Limb (tissue), 2 donors: ENCODE measurements at regions not wholly inside any gene's neighbourhood (a gene's known extent, or its start where the extent isn't known, plus 50 kb on each side); places are given as distances from the start of the nearest gene placed in this dataset.
"Not testable (repeated sequence)": the region's sequence is repeated elsewhere in the genome, so short reads cannot be mapped to it uniquely, and the experiment has no call there.

Source experiments
- DNase-seq, 2 donors: peaks; one replicate each; pipeline ENCODE4 v3.0.0-alpha.2; 2016; ENCODE audit errors: extremely low spot score in 2 of 2

DNA sequence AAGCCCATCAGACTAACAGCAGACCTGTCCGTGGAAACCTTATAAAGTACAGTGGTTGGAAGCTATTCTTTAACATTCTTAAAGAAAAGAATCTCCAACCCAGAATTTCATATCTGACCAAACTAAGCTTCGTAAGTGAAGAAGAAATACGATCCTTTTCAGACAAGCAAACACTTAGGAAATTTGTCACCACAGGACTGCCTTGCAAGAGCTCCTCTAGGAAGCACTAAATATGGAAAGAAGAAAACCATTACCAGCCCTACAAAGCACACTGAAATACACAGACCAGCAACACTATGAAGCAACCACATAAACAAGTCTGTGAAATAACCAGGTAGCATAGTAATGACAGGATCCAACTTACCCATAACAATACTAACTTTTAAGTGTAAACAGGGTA lies 177.7 kb upstream of the PRSS1 start:
- DNase-seq = no peak

DNA sequence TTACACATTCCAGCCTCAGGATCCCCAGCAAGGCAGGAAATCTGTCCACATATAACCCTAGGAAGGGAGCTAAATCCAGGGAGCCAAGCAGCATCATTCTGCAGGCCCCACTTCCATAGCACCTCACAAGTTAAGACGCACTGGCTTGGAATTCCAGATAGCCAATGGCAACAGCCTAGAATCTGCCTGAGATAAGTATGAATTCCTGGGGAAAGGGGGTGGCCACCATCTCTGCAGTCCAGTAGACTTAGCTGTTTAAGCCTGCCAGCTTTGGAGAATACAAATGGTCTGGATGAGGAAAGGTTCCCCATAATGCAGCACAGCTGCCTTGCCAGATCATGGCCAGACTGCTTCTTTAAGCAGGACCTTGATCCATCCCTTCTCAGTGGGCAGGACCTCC lies 179.4 kb upstream of the PRSS1 start:
- no peak for DNase-seq

DNA sequence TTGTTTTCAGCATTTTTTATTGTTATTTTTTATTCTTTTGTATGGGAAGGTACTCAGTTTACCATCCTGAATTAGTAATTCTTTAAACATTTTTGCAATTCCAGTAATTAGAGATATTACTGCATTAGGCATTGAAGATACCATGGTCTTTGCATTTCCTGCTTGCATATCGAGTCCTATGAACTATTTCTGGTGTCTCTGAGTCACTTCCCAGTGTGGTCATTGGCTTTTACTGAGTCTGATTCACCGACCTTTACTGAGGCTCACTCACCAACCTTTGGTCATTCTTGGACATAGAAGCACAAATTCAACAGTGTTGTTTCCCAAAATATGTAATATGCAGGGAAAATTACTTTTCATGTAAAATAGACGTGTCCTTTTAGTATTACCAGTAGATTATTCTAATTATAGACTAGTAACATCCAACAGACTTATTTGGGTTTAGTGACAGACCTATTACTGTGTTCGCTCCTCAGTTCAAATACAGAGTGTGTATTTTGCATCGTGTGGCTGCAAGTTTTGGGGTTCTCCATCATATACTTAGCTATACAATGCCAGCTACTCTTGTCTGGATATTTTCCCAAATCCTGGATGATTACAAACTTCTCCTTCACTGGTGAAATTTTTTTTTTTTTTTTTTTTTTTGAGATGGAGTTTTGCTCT lies 180.7 kb upstream of the PRSS1 start:
- no peak for DNase-seq

DNA sequence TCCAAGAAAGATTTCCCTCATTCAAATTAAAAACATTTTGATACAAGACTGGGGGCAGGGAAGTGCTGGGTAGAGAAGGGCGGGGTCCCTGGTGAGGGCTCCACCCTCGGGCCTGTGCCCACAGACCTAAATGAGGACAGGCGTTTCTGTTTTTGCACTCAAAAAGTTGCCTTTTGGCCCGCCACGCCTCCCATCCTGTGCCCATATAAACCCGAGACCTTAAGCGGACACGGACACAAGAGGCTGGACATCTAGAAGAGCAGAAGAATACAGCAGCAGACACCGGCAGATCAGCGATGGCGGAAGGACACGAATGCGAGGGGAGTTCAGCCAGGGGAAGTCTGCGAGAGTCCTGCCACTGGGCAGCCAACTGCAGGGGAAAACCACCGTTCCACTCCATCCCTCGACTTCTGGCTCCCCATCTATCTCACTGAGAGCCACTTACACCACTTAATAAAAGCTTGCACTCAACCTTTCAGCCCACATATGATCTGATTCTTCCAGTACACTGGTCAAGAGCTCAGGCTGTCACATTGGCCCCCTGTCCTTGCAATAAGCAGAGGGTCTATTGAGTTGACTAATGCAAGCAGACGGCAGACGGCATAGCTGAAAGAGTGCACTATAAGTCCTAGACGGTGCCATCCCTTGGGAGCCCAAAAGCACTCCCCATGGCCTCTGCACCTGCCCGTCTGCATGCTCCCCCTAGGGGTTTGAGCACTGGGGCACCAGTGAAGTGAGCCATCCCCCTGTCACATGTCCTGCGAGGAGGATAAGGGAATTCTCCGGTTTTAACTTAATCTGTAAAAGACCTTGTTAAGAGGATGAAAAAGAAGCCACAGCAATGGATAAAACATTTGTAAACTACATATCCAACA lies 181.8 kb upstream of the PRSS1 start:
- no peak for DNase-seq

DNA sequence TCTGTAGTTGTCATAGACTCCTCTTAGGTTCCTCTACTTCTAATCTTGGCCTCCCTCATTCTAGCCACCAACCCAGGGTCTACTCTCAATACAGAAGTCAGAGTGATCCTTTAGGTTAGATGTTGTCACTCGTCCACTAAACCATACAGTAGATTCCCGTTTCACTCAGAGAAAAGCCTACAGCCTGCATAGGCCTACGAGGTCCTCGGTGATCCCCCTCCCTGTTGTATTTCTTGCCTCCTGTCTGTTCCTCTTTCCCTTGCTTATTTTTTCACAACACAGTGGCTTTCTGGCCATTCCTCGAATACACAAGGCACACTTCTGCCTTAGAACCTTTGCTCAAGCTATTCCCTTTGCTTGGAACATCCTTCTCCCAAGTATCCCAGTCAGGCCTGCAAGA lies 183.0 kb upstream of the PRSS1 start:
- DNase-seq = no peak

DNA sequence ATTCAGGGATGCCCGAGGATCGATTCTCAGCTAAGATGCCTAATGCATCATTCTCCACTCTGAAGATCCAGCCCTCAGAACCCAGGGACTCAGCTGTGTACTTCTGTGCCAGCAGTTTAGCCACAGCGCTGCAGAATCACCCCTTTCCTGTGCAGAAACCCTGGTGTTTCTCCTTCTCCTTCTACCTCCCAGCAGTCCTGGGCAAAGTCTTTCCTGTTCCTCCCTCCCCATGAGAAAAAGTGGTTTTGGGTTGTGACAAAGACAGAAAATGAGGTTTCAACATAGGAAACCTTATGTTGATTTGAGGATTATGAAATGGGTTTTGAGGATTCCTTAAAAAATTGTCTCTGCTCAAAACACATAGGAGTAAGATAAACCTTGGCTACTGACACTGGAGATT lies 185.1 kb upstream of the PRSS1 start:
- DNase-seq = not testable (repeated sequence)

DNA sequence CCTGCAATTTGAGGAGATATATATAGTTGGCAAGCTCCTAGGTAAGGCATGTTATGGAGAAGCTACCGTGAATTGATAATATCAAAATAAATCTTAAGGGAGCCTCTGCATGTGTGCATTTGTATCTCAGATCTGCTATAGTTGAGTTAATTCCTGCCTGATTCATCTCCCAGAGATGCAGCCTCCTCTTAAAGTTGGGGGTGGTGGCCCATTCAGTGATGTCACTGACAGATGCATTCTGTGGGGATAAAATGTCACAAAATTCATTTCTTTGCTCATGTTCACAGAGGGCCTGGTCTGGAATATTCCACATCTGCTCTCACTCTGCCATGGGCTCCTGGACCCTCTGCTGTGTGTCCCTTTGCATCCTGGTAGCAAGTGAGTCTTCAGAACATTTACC lies 185.8 kb upstream of the PRSS1 start:
- DNase-seq = no peak

DNA sequence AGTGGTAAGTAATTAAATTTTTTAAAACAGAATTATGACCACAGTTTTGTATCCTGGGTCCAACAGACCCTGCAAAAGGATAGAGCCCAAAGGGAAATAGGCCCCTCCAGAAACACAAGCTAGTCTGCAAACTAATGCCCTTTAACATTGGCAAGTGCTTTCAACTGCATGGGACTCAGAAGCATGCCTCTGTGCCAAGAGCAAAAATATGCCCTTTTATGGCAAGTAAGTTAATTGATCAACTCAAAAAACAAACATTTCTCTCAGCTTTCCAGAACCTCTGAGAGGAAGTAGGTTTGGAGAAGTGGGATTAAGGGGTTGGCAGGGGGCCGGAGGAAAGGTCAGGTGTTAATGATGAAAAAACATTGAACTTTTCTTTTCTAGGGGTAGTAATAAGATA lies 186.6 kb upstream of the PRSS1 start:
- DNase-seq = no peak

DNA sequence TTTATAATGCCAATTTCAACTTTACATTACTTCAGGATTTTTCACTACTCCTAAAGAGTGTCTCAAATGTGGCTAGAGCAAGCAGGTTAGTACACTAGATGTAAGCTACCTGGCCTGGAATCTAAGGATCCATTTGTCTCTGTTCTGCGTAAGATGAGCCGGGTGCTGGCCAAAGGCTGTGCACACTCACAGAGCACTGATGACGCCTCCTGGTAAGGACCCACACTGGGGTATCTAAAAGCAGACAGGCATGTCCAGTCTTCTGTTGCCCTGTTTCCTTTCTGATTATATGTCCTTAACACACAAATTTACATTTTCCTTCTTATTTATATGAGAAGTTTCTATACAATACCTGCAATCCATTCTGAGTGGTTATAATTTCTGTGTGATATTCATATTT lies 187.9 kb upstream of the PRSS1 start:
- DNase-seq = not testable (repeated sequence)

DNA sequence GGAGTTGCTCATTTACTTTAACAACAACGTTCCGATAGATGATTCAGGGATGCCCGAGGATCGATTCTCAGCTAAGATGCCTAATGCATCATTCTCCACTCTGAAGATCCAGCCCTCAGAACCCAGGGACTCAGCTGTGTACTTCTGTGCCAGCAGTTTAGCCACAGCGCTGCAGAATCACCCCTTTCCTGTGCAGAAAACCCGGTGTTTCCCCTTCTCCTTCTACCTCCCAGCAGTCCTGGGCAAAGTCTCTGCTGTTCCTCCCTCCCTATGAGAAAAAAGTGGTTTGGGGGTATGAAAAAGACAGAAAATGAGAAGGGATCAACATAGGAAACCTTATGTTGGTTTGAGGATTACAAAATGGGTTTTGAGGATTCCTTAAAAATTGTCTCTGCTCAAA lies 188.5 kb upstream of the PRSS1 start:
- not testable (repeated sequence) for DNase-seq

DNA sequence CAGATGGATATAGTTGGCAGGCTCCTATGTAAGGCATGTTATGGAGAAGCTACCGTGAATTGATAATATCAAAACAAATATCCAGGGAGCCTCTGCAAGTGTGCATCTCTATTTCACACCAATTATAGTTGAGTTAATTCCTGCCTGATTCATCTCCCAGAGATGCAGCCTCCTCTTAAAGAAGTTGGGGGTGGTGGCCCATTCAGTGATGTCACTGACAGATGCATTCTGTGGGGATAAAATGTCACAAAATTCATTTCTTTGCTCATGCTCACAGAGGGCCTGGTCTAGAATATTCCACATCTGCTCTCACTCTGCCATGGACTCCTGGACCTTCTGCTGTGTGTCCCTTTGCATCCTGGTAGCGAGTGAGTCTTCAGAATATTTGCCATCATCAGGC lies 189.1 kb upstream of the PRSS1 start:
- DNase-seq = no peak

DNA sequence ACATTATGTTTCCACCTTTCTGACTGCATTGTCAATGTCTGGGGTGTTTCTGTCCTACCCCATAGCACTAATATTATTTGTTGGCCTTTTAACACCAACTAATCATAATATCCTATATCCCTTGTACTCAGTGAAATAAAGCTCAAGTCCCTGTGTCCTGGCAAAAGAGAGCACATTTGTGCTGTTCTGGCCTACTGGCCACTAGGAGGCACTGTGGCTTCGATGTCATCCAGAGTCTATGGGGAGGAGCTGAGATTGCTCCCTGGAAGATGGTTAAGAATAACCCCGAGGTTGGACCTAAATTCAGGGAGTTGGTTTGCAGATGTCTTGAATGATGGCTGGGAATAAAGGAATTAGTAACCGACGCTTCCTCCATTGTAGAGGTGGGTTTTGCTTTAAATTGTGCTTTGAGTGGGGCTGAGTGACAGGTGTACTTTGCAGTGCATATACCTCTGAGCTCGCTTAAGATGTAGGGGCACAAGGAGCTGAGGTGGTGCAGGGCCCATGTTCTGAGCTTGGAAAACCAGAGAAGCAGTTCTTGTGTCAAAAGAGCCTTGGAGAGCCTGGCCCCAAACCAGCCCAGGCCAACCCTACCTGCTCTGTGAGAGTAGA lies 191.2 kb upstream of the PRSS1 start:
- no peak for DNase-seq

DNA sequence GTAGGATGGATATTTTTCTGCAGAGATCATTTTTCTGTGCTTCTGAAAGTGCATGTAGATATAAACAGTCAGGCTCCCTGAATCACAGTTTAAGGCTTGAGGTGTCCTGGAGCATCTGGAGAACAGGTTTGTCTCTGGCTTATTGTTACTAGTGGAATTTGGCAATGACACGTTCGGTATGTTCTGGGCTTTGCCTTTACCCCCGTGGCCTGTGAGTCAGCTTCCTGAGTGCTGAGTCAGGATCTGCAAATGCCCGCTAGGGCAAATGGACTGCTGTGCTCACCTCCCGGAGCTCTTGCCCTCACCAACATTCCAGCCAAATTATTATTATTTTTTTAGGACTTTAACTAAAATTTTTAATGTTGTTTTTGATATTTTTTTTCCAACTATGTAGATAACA lies 192.5 kb upstream of the PRSS1 start:
- DNase-seq = no peak

DNA sequence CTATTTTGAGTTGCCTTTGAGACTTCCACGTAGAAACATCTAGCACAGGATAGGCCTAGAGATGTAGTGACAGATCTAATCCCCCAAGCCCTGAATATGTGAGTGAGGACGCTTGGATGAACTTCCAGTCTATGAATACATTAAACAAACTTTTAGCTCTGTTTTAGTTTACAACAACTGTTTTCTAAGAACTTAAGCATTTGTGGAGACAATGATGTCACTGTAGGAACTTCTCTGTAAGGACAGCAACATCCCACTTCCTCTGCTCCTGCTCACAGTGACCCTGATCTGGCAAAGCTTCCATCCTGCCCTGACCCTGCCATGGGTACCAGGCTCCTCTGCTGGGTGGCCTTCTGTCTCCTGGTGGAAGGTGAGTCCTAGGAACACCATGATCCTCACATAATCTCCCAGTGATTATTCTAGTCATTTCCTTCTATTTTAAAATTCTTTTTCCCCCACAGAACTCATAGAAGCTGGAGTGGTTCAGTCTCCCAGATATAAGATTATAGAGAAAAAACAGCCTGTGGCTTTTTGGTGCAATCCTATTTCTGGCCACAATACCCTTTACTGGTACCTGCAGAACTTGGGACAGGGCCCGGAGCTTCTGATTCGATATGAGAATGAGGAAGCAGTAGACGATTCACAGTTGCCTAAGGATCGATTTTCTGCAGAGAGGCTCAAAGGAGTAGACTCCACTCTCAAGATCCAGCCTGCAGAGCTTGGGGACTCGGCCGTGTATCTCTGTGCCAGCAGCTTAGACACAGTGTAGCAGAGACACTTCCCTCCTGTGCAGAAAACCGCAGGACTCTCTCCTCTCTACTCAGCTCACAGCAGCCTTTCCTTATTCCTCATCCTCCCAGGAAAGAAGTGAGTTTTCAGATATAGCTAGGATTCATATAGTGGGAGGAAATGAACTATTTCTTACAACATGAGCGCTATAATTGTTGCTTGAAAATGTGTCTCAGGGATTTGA lies 194.4 kb upstream of the PRSS1 start:
- no peak for DNase-seq

DNA sequence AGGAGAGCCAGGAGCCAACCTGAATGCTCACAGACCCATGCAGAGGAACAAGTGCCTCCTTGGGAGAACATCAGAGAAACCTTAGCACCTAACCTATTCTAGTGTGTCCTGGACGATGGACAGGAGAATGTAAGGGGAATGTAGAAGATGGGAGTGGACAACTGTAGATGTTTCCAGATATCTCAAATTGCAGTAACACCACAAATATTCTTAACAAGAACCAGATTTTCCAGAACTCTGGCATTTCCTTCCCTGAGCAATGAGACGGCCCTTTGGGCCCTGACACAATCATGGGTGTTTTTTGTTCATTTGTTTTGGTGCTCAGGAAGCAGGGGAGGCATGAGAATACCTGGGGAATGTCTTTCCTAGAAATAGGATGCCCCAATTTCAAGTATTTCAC lies 196.1 kb upstream of the PRSS1 start:
- no peak for DNase-seq

DNA sequence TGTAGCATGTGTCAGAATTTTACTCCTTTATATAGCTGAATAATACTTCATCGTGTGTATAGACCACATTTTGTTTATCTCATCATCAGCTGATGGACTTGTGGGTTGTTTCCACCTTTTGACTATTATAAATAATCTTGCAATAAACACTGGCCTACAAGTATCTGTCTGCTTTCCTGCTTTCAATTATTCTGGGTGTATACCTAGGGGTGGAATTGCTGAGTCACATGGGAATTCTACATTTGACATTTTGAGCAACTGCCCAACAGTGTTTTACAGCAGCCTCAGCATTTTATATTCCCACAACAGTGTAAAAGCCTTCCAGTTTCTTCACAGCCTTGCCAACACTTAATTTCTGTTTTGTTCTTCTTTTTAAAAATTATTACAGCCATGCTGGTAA lies 200.3 kb upstream of the PRSS1 start:
- DNase-seq = no peak

DNA sequence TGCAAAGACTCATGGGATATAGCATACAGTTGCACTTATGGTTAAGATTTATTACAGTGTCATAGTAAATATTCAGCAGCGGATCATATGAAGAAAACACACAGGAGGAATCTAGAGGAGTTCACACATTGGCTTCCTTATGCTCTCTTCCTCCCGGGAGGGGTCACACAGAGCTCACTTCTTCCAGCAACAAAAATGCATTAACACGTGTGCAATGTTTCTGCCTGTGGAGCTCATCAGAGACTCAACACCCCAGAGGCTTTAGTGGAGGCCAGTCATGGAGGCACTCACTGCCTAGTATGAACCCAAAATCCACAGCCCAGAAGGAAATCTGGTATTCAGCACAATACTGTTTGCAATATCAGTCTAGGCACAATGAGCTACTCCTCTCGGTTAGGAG lies 202.8 kb upstream of the PRSS1 start:
- DNase-seq = no peak

DNA sequence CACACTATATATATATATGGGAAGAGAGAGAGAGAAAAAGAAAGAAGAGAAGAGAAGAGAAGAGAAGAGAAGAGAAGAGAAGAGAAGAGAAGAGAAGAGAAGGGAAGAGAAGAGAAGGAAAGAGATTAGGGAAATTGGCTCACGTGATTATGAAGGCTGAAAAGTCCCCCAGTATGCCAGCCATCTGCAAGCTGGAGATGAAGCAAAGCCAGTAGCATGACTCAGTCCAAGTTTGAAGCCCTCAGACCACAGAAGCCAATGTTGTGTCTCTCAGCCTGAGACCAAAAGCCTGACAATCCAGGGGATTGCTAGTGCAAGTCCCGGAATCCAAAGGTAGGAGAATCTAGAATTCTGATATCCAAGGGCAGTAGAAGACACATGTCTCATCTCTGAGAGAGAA lies 206.3 kb upstream of the PRSS1 start:
- DNase-seq = no peak

DNA sequence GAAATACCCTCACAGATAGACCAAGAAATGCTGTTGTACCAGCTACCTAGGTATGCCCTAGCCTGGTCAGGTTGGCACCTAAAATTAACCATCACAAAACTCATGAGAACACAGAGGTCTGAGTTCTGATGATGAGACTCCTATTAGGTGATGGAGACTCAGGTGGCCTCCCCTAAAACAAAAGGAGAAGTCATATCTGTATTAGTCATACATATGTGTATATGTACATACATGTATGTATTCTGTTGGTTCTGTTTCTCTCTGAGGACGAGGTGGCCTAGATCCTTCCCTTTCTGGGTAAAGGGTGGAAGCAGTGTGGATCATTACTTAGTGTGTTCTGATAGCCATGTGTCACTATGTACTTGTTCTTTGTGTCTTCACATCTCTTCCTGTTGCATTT lies 207.2 kb upstream of the PRSS1 start:
- DNase-seq = no peak

DNA sequence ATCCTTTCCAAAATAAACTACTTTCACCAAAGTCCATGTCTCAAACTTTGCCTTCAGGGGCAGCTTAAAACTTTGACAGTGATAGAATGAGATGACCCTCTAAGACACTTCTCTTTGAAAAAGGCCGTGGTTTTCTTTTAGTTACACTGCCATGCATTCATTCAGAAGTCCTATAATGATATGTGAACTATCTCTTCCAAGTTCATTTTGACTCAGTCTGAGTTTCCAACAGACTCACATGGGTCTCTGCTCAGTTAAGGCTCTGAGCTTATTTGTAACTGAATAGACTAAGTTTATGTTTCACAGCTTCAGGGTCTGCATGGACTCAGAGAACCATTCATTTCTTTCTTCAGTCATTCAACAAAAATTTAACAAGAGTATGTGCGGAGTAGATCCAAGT lies 208.9 kb upstream of the PRSS1 start:
- DNase-seq = no peak

DNA sequence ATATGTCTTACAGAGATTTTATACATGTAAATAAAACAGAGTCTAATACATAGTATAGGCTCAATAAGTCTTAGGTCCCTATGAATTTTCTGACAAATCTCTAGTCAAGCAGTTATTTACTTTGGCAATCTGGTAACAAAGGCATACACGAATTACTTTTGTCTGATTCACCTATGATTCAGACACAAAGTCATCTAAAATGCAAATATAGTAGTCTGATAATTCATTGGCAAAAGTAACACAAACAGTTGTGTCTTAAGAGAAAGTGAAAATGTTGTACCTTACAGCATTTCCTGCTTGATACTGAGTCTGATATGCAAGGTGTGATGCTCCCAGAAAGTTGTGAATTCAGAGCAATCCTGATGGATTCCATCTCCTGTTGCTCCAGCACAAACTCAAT lies 209.4 kb upstream of the PRSS1 start:
- no peak for DNase-seq

DNA sequence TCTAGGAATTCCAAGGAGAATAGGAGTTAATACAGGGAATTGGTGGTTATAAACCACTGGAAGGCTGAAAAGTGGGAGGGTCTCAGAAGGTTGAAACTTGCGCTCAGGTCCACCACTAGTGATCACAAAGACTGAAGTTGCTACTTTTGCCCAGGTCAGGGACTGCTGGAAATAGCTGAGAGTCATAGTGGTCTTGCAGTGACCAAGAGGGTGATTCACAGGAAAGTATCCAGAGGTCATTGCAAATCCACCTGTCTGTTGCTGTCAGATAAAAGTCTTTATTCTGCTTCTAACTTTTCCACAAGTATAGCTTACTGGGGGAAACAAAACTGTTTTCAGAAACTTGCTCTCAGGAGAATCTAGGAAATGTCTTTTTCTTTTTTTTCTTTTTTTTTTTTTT lies 211.5 kb upstream of the PRSS1 start:
- DNase-seq = no peak
